ENCODE measurements at regions not wholly inside any gene's neighbourhood (a gene's known extent, or its start where the extent isn't known, plus 50 kb on each side); places are given as distances from the start of the nearest gene placed in this dataset.

DNA sequence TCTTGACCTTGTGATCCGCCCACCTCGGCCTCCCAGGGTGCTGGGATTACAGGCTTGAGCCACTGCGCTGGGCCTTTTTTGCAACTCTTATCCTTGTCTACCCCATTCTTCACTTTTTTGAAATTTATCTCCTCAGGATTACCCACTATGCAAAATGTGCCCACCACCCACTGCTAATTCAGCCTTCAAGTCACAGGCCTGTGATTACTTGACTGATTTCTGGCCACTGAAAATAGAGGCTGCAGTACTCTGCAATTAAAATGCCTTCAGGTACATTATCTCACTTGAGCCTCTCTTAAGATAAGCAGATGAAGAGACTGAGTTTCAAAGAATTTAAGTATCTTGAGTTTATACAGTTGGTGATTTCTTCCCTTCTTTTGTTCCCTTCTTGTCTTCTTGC, 112.4 kb upstream of the SPATA31D4 start:
- no peak for TF ChIP-seq FOXA1 (IDR thresholded peaks at IDR 0.05)
- TF ChIP-seq, protein P1, sequence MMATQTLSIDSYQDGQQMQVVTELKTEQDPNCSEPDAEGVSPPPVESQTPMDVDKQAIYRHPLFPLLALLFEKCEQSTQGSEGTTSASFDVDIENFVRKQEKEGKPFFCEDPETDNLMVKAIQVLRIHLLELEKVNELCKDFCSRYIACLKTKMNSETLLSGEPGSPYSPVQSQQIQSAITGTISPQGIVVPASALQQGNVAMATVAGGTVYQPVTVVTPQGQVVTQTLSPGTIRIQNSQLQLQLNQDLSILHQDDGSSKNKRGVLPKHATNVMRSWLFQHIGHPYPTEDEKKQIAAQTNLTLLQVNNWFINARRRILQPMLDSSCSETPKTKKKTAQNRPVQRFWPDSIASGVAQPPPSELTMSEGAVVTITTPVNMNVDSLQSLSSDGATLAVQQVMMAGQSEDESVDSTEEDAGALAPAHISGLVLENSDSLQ (IDR thresholded peaks at IDR 0.05): no peak
- TF ChIP-seq SUZ12 (IDR thresholded peaks at IDR 0.05): no peak
- no peak for TF ChIP-seq SP1 (IDR thresholded peaks at IDR 0.05)
- no peak for TF ChIP-seq CTBP1 (IDR thresholded peaks at IDR 0.05; ENCODE audit: borderline replicate concordance)
- no peak for TF ChIP-seq FOXM1 (IDR thresholded peaks at IDR 0.05; ENCODE audit: borderline replicate concordance)
- TF ChIP-seq ELF4 (IDR thresholded peaks at IDR 0.05): no peak
- no peak for TF ChIP-seq TARDBP (IDR thresholded peaks at IDR 0.05)
- TF ChIP-seq L3MBTL2 (conservative IDR thresholded peaks at IDR 0.05): no peak
- no peak for TF ChIP-seq FOXK2 (IDR thresholded peaks at IDR 0.05)
- no peak for TF ChIP-seq ZNF384 (IDR thresholded peaks at IDR 0.05)

Data from HEK293T (cell line).